ENCODE measurements at regions not wholly inside any gene's neighbourhood (a gene's known extent, or its start where the extent isn't known, plus 50 kb on each side); places are given as distances from the start of the nearest gene placed in this dataset.

DNA sequence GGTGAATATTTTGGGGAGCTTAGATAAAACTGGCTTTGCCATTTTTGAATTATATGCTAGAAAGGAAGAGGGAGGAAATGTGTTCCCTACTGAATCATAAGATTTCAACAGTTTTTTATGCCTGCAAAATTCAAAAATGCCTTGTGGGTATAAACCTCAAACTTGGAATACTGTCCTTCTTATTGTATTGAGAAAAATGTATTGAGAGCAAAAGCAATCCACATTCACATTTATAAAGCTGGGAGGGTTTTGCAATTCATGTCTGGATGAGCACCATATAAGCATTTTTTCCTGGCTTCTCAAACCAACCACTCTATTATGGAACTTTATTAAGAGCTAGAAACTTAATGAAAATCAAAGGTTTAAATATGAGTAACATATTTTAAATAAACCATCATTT, 289.8 kb downstream of the PCDH7 start:
- H3K36me3 ChIP-seq (ENCODE audit: low read depth, missing control alignments) = no peaks in the 10 kb centered on the region
- intact Hi-C loops (cut with DNase I; ENCODE audit: low total_unique reads) = no loop called here
- H3K4me3 ChIP-seq = no peak overlapping the region
- no peaks in the 10 kb centered on the region for H3K27me3 ChIP-seq
- no peaks in the 10 kb centered on the region for H3K9me3 ChIP-seq
- TF ChIP-seq, protein P1, sequence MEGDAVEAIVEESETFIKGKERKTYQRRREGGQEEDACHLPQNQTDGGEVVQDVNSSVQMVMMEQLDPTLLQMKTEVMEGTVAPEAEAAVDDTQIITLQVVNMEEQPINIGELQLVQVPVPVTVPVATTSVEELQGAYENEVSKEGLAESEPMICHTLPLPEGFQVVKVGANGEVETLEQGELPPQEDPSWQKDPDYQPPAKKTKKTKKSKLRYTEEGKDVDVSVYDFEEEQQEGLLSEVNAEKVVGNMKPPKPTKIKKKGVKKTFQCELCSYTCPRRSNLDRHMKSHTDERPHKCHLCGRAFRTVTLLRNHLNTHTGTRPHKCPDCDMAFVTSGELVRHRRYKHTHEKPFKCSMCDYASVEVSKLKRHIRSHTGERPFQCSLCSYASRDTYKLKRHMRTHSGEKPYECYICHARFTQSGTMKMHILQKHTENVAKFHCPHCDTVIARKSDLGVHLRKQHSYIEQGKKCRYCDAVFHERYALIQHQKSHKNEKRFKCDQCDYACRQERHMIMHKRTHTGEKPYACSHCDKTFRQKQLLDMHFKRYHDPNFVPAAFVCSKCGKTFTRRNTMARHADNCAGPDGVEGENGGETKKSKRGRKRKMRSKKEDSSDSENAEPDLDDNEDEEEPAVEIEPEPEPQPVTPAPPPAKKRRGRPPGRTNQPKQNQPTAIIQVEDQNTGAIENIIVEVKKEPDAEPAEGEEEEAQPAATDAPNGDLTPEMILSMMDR (IDR thresholded peaks at IDR 0.05) = no peak
- TF ChIP-seq POLR2A (IDR thresholded peaks at IDR 0.05) = no peak
- H3K27ac ChIP-seq = no peak overlapping the region
- no peak for DNase-seq
- no peaks in the 10 kb centered on the region for H3K4me1 ChIP-seq

DNA sequence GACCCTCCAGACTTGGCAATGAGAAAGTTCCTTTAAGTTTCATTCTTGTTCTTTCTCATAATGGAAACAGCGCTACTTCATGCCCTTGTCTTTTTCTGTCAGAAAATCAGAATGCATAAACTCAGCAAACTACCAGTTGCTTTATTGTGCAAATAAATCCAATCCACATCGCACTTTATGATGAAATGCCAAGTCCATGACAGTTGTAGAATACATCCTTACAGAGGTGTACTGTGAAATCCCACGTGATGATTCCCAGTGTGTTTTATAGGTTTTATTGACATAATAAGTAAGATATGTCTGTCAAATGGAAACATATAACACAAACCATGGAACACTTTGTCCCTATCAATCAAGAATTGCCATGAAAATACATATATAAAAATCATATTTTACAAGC, 295.0 kb downstream of the PCDH7 start:
- Histone ChIP-seq H3K36me3 (ENCODE audit: low read depth, missing control alignments) (no peaks in the 10 kb centered on the region), H3K4me1 (no peaks in the 10 kb centered on the region), H3K4me3 (no peak overlapping the region), H3K27me3 (no peaks in the 10 kb centered on the region), H3K27ac (no peak overlapping the region), H3K9me3 (no peaks in the 10 kb centered on the region)
- no peak for TF ChIP-seq POLR2A (IDR thresholded peaks at IDR 0.05)
- TF ChIP-seq, protein P1 (IDR thresholded peaks at IDR 0.05) = no peak
- intact Hi-C loops (cut with DNase I; ENCODE audit: low total_unique reads) = no loop called here
- no peak for DNase-seq
- WGBS, 2 donors = 78 to 93% methylated on average over 3 of the region's 3 CpGs

DNA sequence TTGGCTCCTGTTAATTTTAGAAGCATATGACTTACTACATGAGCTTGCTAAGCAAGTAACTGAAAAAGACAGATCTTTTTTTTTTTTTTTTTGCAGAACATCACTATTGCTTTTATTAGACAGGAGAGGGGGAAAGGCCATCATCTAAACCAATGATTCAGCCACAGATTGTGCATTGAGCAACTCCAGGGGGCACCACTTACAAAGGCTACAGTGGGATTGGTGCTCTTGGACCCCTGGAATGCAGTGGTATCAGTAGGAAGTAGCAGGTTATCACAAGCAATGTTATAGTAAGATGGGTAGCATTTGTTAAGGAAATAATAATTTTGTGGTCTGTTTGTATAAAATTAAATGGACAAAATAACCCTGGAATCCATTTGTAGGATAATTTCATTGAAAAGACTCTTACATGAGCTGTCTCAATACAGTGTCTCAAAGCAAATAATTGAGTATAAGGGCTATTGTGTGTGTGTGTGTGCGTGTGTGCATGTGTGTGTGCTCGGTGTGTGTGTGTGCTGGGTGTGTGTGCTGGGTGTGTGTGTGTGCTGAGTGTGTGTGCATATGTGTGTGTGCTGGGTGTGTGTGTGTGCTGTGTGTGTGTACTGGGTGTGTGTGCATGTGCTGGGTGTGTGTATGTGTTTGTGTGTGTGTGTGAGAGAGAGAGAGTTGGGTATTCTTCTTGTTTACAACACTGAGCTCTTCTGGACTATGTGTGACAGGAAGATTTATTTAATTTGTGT, 296.3 kb downstream of the PCDH7 start:
- TF ChIP-seq, protein P1 (IDR thresholded peaks at IDR 0.05) = no peak
- no peak for TF ChIP-seq POLR2A (IDR thresholded peaks at IDR 0.05)
- no peaks in the 10 kb centered on the region for H3K9me3 ChIP-seq
- no peak overlapping the region for H3K27ac ChIP-seq
- intact Hi-C loops (cut with DNase I; ENCODE audit: low total_unique reads) = no loop called here
- no peak for DNase-seq
- no peaks in the 10 kb centered on the region for H3K36me3 ChIP-seq (ENCODE audit: low read depth, missing control alignments)
- H3K4me1 ChIP-seq = no peaks in the 10 kb centered on the region
- H3K27me3 ChIP-seq = no peaks in the 10 kb centered on the region
- 88 to 94% methylated on average over 2 of the region's 2 CpGs for WGBS, 2 donors
- no peak overlapping the region for H3K4me3 ChIP-seq

DNA sequence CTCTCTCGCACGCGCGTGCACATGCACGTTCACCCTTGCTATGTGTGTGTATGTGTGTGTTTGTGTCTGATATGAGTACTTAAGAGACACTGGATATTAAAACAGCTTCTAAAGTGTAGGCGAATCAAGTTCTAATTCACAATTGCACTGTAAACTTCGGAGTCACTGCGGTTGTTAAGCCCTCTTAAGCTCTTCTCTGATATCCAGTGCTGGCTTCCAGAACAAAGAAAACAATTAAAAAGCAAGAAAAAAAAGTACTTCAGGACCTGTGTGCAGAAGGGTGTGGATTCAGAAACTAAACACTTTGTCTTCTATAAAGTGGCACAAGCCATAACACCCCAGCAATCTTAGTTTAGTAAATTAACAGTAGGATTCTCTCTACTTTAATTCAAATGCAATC, 300.2 kb downstream of the PCDH7 start:
- Histone ChIP-seq H3K27ac (no peak overlapping the region), H3K27me3 (no peaks in the 10 kb centered on the region), H3K36me3 (ENCODE audit: low read depth, missing control alignments) (no peaks in the 10 kb centered on the region), H3K9me3 (no peaks in the 10 kb centered on the region), H3K4me3 (no peak overlapping the region), H3K4me1 (no peaks in the 10 kb centered on the region)
- TF ChIP-seq, protein P1 (IDR thresholded peaks at IDR 0.05) = no peak
- no peak for TF ChIP-seq POLR2A (IDR thresholded peaks at IDR 0.05)
- intact Hi-C loops (cut with DNase I; ENCODE audit: low total_unique reads) = no loop called here
- no peak for DNase-seq
- 78 to 80% methylated on average over 8 of the region's 8 CpGs for WGBS, 2 donors

DNA sequence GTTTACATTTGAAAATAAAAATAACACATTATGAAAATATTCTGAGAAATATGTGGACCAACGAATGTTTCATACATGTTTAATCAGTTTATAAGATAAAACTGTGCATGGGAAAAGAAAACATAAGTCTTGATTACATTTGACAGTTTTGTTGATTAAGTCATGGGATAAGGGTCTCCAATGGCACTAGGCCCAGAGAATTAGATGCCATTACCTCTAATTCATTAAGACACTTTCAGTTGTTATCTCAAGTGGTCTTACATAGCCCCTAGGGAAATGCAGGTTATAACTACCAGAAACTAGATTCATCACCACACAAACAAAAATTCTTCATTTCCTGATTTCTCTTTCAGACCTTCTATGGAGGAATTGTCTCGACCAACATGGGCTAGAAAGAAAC, 300.8 kb downstream of the PCDH7 start:
- DNase-seq = no peak
- Histone ChIP-seq H3K9me3 (no peaks in the 10 kb centered on the region), H3K4me3 (no peak overlapping the region), H3K27me3 (no peaks in the 10 kb centered on the region), H3K4me1 (no peaks in the 10 kb centered on the region), H3K27ac (no peak overlapping the region), H3K36me3 (ENCODE audit: low read depth, missing control alignments) (no peaks in the 10 kb centered on the region)
- TF ChIP-seq POLR2A (IDR thresholded peaks at IDR 0.05) = no peak
- TF ChIP-seq, protein P1 (IDR thresholded peaks at IDR 0.05) = no peak
- intact Hi-C loops (cut with DNase I; ENCODE audit: low total_unique reads) = no loop called here
- WGBS, 2 donors = 83 to 87% methylated on average over 2 of the region's 2 CpGs
